ENCODE measurements at regions not wholly inside any gene's neighbourhood (a gene's known extent, or its start where the extent isn't known, plus 50 kb on each side); places are given as distances from the start of the nearest gene placed in this dataset.

DNA sequence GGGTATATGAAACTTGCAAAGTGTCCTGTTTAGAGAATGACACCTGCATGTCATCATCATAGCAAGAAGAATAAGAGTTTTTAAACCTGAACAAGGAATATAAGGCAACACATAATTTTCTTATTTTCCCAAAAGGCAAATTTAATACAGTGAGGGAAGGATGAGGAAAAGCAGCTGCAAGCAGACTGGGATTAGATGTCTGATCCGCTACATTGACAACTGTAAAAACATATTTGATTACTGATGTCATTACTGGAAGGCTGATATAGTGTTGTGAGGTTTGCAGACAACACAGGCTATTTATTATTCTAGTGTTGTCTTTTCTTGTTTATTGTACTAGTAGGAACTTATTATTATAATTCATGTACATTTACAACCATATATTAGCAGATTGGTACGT, 528.7 kb downstream of the ZIC1 start:
- Histone ChIP-seq H2AK9ac (replicated peaks; ENCODE audit: low read depth, low read length, poor library complexity) (no peak overlapping the region), H3K56ac (ENCODE audit: extremely low read depth, insufficient read depth, low read length) (no peak overlapping the region), H4K20me1 (ENCODE audit: insufficient read depth, low read length) (no peaks in the 10 kb centered on the region), H4K91ac (ENCODE audit: insufficient read depth, low read depth, low read length) (no peak overlapping the region), H3K79me1 (ENCODE audit: low read depth in 1 of 2, low read length in 2 of 2) (no peaks in the 10 kb centered on the region), H3K9ac (ENCODE audit: low read depth, low read length) (no peak overlapping the region), H3K9me3 (ENCODE audit: control insufficient read depth, insufficient read depth, low read length) (no peaks in the 10 kb centered on the region), H2BK20ac (ENCODE audit: low read depth, low read length) (no peak overlapping the region), H2BK15ac (ENCODE audit: low read depth, low read length) (no peak overlapping the region), H3K36me3 (ENCODE audit: control insufficient read depth, insufficient read depth, low read length) (no peaks in the 10 kb centered on the region), H3K14ac (replicated peaks; ENCODE audit: low read depth, low read length) (no peak overlapping the region), H2AK5ac (ENCODE audit: low read depth, low read length) (no peak overlapping the region), H3K9me1 (ENCODE audit: insufficient read depth, low read length) (no peaks in the 10 kb centered on the region), H3K27me3 (ENCODE audit: control insufficient read depth, insufficient read depth, low read length) (no peaks in the 10 kb centered on the region), H2BK5ac (ENCODE audit: low read depth, low read length, poor library complexity, severe bottlenecking) (no peak overlapping the region), H4K5ac (ENCODE audit: low read depth, low read length) (no peak overlapping the region), H3K4me1 (ENCODE audit: control insufficient read depth, insufficient read depth, low read length) (peaks cover 2% of the 10 kb centered on the region; the same call in 1 of the 2 replicates), H3K4me3 (ENCODE audit: insufficient read depth, low read depth, low read length) (no peak overlapping the region), H3K23ac (ENCODE audit: low read depth, low read length) (no peak overlapping the region), H2AFZ (replicated peaks; ENCODE audit: low read length, poor library complexity) (no peak overlapping the region), H3K4ac (ENCODE audit: low read depth, low read length) (no peak overlapping the region), H4K8ac (ENCODE audit: low read depth in 2 of 2, low read length in 2 of 2) (no peak overlapping the region), H3K27ac (ENCODE audit: insufficient read depth, low read length) (no peak overlapping the region), H3K4me2 (ENCODE audit: low read depth, low read length) (no peak overlapping the region), H2BK120ac (ENCODE audit: low read depth, low read length) (no peak overlapping the region), H3K18ac (ENCODE audit: low read depth, low read length) (no peak overlapping the region)
- BruUV-seq (replicated peaks) = no TSS peak
- no CpG with 5 or more reads among the region's 2 CpGs for WGBS, 2 experiments (ENCODE audit: extremely low coverage in 2 of 2, insufficient read length in 1 of 2)
- dilution Hi-C loops (cut with HindIII; ENCODE audit: low sequenced_read_pairs, unreplicated experiment) (no loop called here), intact Hi-C loops (cut with micrococcal nuclease) (no loop called here), in situ Hi-C loops (cut with MboI; ENCODE audit: low sequenced_read_pairs) (loop anchor here (25.0 kb wide), 1 partner anchor 999 kb away; no protein-coding TSS in a partner anchor)
- DNase-seq (no peak), ATAC-seq (ENCODE audit: low read depth) (no peak)
- TF ChIP-seq RCOR1 (IDR thresholded peaks at IDR 0.05; ENCODE audit: insufficient replicate concordance, low read length) = no peak
- TF ChIP-seq NFE2L2 (IDR thresholded peaks at IDR 0.05; ENCODE audit: low read depth, low read length) = no peak
- no peak for TF ChIP-seq CEBPB (IDR thresholded peaks at IDR 0.05; ENCODE audit: low read depth, low read length)
- no peak for TF ChIP-seq ELK1 (IDR thresholded peaks at IDR 0.05; ENCODE audit: borderline replicate concordance, low read depth, low read length)
- TF ChIP-seq MXI1 (IDR thresholded peaks at IDR 0.05; ENCODE audit: borderline replicate concordance, low read depth, low read length) = no peak
- TF ChIP-seq RAD21 (IDR thresholded peaks at IDR 0.05; ENCODE audit: low read length) = no peak
- TF ChIP-seq BHLHE40 (IDR thresholded peaks at IDR 0.05; ENCODE audit: low read depth, low read length) = no peak
- POLR2A ChIA-PET (ENCODE audit: unreplicated experiment) = no interaction called here
- CTCF ChIA-PET = no interaction called here

All from IMR-90 (cell line).